T-helper 17 cell (primary cell): ENCODE measurements at regions not wholly inside any gene's neighbourhood (a gene's known extent, or its start where the extent isn't known, plus 50 kb on each side); places are given as distances from the start of the nearest gene placed in this dataset.
"Not testable (repeated sequence)": the region's sequence is repeated elsewhere in the genome, so short reads cannot be mapped to it uniquely, and the experiment has no call there.

Experiments used
- ATAC-seq: fragments of 150-1000 bp; cut with Tn5 transposase; 2 replicates; pipeline ENCODE4 v1.10.0; 2021; ENCODE audit warnings: mild to moderate bottlenecking, moderate library complexity
- DNase-seq, 3 donors: peaks; one replicate each; pipeline versions ENCODE4 v3.0.0 to v3.0.0-alpha.2; 2020 to 2021
- H3K9me3 ChIP-seq: one replicate; pipeline ENCODE4 v1.7.0; 2013; ENCODE audit warnings: low read length, mild to moderate bottlenecking; ENCODE audit not compliant: control insufficient read depth, poor library complexity, severe bottlenecking
- H3K27ac Mint-ChIP-seq: one replicate; pipeline ENCODE4 v1.8.0; 2022; ENCODE audit warnings: mild to moderate bottlenecking, moderate library complexity, mixed read lengths
- H3K27me3 Mint-ChIP-seq: one replicate; pipeline ENCODE4 v1.8.0; 2022; ENCODE audit warnings: mixed read lengths
- H3K36me3 Mint-ChIP-seq: one replicate; pipeline ENCODE4 v1.8.0; 2022; ENCODE audit warnings: low read depth, mixed read lengths
- H3K4me1 Mint-ChIP-seq: one replicate; pipeline ENCODE4 v1.8.0; 2022; ENCODE audit warnings: mild to moderate bottlenecking, mixed read lengths
- H3K4me3 Mint-ChIP-seq: one replicate; pipeline ENCODE4 v1.8.0; 2022; ENCODE audit warnings: mild to moderate bottlenecking, moderate library complexity, mixed read lengths

DNA sequence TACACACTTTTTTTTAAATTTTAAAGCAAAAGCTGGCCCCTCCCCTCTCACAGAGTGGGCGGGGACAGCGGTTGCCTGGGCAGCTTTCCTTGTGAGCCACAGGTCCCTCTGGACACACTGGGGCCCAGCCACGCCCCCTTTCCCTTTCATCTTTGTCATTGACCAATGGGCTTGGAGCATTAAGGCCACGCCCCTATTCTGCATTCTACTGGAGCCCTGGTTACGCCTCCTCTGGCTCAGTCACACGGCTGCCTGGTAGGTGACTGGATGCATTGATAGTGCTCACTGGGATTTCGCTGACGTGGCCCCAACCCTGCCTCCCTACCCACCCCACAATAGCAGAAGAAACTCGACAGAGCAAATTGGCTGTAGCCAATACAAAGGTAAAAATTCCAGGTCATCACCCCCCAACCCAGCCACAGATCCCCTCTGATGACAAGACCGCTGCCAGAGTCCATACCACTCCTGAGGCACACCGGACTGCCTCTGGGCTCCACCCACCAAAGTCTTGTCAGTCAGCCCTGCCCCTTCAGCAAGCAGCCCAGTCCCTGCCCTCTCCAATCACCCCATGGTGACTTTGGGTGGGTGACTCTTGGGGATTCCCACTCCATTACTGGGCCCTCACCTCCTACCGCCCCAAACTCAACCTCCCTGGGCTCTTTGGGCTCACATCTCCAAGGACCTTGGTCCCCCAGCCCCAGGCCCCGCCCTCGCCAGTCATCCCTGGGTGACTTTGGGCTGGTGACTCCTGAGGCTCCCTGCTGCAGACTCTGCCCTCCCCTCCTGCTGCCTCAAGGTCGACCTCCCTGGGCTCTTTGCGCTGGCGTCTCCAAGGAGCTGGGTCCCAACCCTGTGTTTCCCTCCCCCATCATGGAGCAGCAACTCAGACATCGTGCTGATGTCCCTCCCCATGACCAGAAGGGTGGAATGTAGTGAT, 112.2 kb upstream of the FAN1 start:
- Mint-ChIP-seq H3K27ac (no peak overlapping the region), H3K36me3 (no peaks in the 10 kb centered on the region), H3K4me3 (no peak overlapping the region), H3K4me1 (peaks cover 3% of the 10 kb centered on the region), H3K27me3 (peaks cover 63% of the 10 kb centered on the region)
- H3K9me3 ChIP-seq, result no peaks in the 10 kb centered on the region
- ATAC-seq (no peak), DNase-seq (no peak)

GRCh38 chr15:30792843-30793242, 110.9 kb upstream of the FAN1 start:
- H3K27ac Mint-ChIP-seq, result peak overlapping the region; percentile 11
- H3K27me3 Mint-ChIP-seq, result peaks cover 68% of the 10 kb centered on the region
- not testable (repeated sequence) for H3K4me1 Mint-ChIP-seq, H3K36me3 Mint-ChIP-seq, H3K9me3 ChIP-seq, H3K4me3 Mint-ChIP-seq, DNase-seq, ATAC-seq

GRCh38 chr15:30794388-30794787, 109.3 kb upstream of the FAN1 start:
- DNase-seq, result no peak
- no peaks in the 10 kb centered on the region for H3K9me3 ChIP-seq
- no peak overlapping the region for H3K4me3 Mint-ChIP-seq
- H3K27ac Mint-ChIP-seq, result no peak overlapping the region
- H3K4me1 Mint-ChIP-seq, result peaks cover 6% of the 10 kb centered on the region
- peaks cover 63% of the 10 kb centered on the region for H3K27me3 Mint-ChIP-seq
- no peak for ATAC-seq
- no peaks in the 10 kb centered on the region for H3K36me3 Mint-ChIP-seq

DNA sequence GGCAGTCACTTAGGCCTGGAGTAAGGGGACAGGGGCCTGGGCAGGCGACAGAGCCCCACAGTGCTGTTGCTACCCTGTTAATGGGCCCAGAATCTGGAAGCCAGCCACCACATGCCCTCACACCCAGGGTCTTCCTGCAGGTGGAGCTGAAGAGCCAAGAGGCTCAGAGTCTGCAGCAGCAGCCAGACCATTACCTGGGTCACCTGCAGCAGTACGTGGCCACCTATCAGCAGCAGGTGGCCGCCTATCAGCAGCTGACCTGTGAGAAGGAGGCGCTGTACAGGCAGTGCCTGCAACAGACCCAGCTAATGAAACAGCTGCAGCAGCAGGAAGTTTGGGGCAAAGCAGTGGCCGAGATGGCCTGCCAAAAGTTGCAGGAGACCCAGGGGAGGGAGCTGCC, 104.2 kb upstream of the FAN1 start:
- not testable (repeated sequence) for DNase-seq, H3K4me1 Mint-ChIP-seq, H3K9me3 ChIP-seq, H3K4me3 Mint-ChIP-seq, H3K27ac Mint-ChIP-seq, ATAC-seq, H3K36me3 Mint-ChIP-seq
- H3K27me3 Mint-ChIP-seq, result peaks cover 29% of the 10 kb centered on the region

DNA sequence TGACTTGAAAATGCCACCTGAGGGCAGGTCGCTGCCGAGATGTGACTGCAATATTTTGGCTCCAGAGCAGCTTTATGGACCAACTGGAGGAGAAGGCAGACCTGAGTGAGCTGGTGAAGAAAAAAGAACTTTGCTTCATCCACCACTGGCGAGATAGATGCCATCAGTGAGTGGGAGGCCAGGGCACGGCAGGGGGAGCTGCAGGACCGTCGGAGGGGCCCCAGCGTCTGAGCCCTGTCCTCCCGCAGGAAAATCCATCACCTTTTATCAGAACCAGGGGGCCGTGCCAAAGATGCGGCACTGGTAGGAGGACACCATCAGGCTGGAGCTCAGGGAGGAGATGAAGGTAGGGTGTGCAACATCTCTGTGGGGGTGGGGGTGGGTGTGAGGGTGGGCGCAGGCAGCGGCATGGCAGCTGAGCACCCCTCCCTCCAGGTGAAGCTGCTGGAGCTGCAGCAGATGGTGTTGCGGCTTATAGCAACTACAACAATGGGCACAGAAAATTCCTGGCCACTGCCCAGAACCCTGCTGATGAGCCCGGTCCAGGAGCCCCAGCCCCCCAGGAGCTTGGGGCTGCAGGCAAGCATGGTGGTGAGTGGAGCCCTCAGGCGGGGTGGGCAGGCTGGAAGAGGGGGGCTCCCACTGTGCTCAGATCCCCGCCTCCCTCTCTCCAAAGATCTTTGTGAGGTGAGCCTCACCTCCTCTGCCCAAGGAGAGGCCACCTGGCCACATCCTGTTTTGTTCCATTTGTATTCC, 102.4 kb upstream of the FAN1 start:
- peaks cover 13% of the 10 kb centered on the region for H3K27me3 Mint-ChIP-seq
- not testable (repeated sequence) for H3K9me3 ChIP-seq, H3K4me1 Mint-ChIP-seq, ATAC-seq, H3K27ac Mint-ChIP-seq, H3K4me3 Mint-ChIP-seq, H3K36me3 Mint-ChIP-seq
- peak in 1 of 3 donors; percentile 9 for DNase-seq

- H3K36me3 Mint-ChIP-seq, H3K4me3 Mint-ChIP-seq, H3K9me3 ChIP-seq, ATAC-seq, DNase-seq, H3K27ac Mint-ChIP-seq, H3K4me1 Mint-ChIP-seq: not testable (repeated sequence)
- H3K27me3 Mint-ChIP-seq, result peaks cover 11% of the 10 kb centered on the region
These were observed 101.7 kb upstream of the FAN1 start for GRCh38 chr15:30802001-30802400.

DNA sequence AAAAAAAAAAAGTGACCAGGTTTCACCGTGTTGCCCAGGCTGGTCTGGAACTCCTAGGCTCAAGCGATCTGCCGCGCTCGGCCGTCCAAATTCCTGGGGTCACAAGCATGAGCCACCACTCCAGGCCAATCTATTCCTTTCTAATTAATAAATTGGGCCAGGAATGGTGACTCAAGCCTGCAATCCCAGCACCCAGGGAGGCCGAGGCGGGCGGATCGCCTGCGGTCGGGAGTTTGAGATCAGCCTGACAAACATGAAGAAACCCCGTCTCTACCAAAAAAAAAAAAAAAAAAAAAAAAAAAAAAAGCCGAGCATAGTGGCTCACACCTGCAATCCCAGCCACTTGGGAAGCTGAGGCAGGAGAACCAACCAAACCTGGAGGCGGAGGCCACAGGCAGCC, 100.0 kb upstream of the FAN1 start:
- H3K4me1 Mint-ChIP-seq, H3K27ac Mint-ChIP-seq, H3K36me3 Mint-ChIP-seq, H3K9me3 ChIP-seq, H3K4me3 Mint-ChIP-seq, DNase-seq, H3K27me3 Mint-ChIP-seq, ATAC-seq: not testable (repeated sequence)

DNA sequence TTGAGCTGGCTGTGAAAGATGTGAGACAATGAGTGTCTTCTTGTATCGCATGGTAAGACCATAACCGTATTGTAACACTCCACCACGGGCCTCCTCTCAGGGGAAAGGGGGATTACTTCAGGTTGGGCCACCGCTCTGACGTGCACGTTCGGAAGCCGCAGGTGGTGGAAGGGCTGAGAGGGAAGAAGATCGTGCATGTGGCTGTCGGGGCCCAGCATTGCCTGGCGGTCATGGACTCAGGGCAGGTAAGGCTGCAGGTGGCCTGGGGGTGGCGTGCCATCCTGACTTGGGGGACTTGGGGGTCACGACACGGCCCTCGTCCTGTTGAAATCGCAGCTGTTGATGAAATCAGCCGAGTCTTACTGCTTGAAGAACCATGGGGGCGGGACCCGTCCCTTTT, 87.3 kb upstream of the FAN1 start:
- H3K36me3 Mint-ChIP-seq, result peaks cover 2% of the 10 kb centered on the region
- DNase-seq, result no peak
- no peaks in the 10 kb centered on the region for H3K9me3 ChIP-seq
- H3K4me1 Mint-ChIP-seq, result peaks cover 2% of the 10 kb centered on the region
- no peak overlapping the region for H3K27ac Mint-ChIP-seq
- H3K4me3 Mint-ChIP-seq, result no peak overlapping the region
- ATAC-seq, result no peak
- H3K27me3 Mint-ChIP-seq, result no peaks in the 10 kb centered on the region

DNA sequence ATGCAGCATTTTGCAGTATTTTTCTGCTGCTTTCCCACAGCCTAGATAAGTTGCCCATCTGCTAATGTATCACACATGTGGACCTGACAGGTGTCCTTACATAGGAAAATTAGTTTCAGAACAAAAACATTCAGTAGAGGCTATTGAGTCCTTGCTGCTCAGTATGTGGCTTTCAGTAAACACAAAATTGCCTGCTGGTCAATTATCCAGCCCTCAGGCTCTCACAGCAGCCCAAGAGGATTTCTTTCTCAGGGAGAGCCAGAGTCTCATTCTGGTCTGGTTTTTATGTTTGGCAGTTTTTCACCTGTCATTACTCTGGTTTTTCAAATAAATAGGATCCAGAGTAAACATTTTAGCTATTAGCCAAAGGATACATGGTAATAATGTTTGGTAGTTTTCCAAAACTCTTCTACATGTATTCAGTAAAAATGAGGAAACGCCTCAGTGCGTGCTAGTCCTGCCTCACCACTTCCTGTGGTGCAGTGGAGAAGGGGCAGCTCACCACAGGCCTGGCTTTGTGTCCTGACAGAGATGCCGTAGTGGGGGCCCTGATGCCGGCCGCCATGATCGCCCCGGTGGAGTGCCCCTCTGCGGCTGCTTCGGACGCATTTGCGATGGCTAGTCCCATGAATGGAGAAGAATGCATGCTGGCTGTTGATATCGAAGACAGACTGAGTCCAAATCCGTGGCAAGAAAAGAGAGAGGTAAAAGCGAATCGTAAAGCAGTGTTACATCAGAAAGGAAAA, 80.5 kb upstream of the FAN1 start:
- ATAC-seq (peak; percentile 91), DNase-seq (peak in 1 of 3 donors; percentile 38)
- H3K36me3 Mint-ChIP-seq, H3K27me3 Mint-ChIP-seq, H3K9me3 ChIP-seq: not testable (repeated sequence)
- peaks cover 10% of the 10 kb centered on the region for H3K4me1 Mint-ChIP-seq
- H3K27ac Mint-ChIP-seq, result peak overlapping the region; percentile 99
- H3K4me3 Mint-ChIP-seq, result peak overlapping the region; percentile 98

GRCh38 chr15:30824518-30825195, 79.1 kb upstream of the FAN1 start:
- ATAC-seq (no peak), DNase-seq (no peak)
- peaks cover 13% of the 10 kb centered on the region for H3K4me1 Mint-ChIP-seq
- peak overlapping the region; percentile 98 for H3K4me3 Mint-ChIP-seq
- H3K9me3 ChIP-seq, result no peaks in the 10 kb centered on the region
- peak overlapping the region; percentile 99 for H3K27ac Mint-ChIP-seq
- peaks cover 6% of the 10 kb centered on the region for H3K36me3 Mint-ChIP-seq
- peaks cover 5% of the 10 kb centered on the region for H3K27me3 Mint-ChIP-seq

GRCh38 chr15:30827625-30828303, 76.0 kb upstream of the FAN1 start:
- no peaks in the 10 kb centered on the region for H3K27me3 Mint-ChIP-seq
- peaks cover 19% of the 10 kb centered on the region for H3K4me1 Mint-ChIP-seq
- H3K4me3 Mint-ChIP-seq, result no peak overlapping the region
- peak overlapping the region; percentile 77 for H3K27ac Mint-ChIP-seq
- no peaks in the 10 kb centered on the region for H3K9me3 ChIP-seq
- ATAC-seq (no peak), DNase-seq (no peak)
- peaks cover 8% of the 10 kb centered on the region for H3K36me3 Mint-ChIP-seq

- H3K27me3 Mint-ChIP-seq, H3K36me3 Mint-ChIP-seq, H3K4me3 Mint-ChIP-seq, DNase-seq, H3K9me3 ChIP-seq: not testable (repeated sequence)
- Mint-ChIP-seq H3K27ac (peak overlapping the region; percentile 77), H3K4me1 (peaks cover 24% of the 10 kb centered on the region)
- peak; percentile 53 for ATAC-seq
These were observed 75.4 kb upstream of the FAN1 start for GRCh38 chr15:30828304-30828639.
